Stimulated activated CD4-positive, alpha-beta T cell treated with anti-CD3 and anti-CD28 coated beads, TNF-alpha, amount 100 ng/mL, for 1 hour (primary cell): ENCODE measurements at regions not wholly inside any gene's neighbourhood (a gene's known extent, or its start where the extent isn't known, plus 50 kb on each side); places are given as distances from the start of the nearest gene placed in this dataset.

Experiments used
- DNase-seq, 3 donors: peaks; one replicate each; pipeline ENCODE4 v3.0.0-alpha.2; 2020; ENCODE audit warnings: low read depth in 3 of 3, low spot score in 1 of 3

GRCh38 chr11:116601814-116602636 is 170.8 kb downstream of the BUD13 start:
- no peak for DNase-seq

GRCh38 chr11:116600930-116601329 is 171.9 kb downstream of the BUD13 start:
- DNase-seq = no peak

GRCh38 chr11:116598556-116598955 is 174.2 kb downstream of the BUD13 start:
- no peak for DNase-seq

GRCh38 chr11:116598036-116598435 is 174.8 kb downstream of the BUD13 start:
- no peak for DNase-seq

GRCh38 chr11:116596346-116597260 is 176.2 kb downstream of the BUD13 start:
- DNase-seq = no peak

- DNase-seq = no peak
Observed at GRCh38 chr11:116595305-116595880, 177.4 kb downstream of the BUD13 start.

GRCh38 chr11:116590844-116591570 is 181.8 kb downstream of the BUD13 start:
- no peak for DNase-seq

- no peak for DNase-seq
Observed at GRCh38 chr11:116589402-116589801, 183.4 kb downstream of the BUD13 start.

GRCh38 chr11:116586392-116586791 is 186.4 kb downstream of the BUD13 start:
- no peak for DNase-seq

- DNase-seq = no peak
Observed at GRCh38 chr11:116582571-116582970, 190.2 kb downstream of the BUD13 start.

GRCh38 chr11:116581349-116581748 is 191.4 kb downstream of the BUD13 start:
- no peak for DNase-seq

- no peak for DNase-seq
Observed at GRCh38 chr11:116580799-116581198, 192.0 kb downstream of the BUD13 start.

- no peak for DNase-seq
Observed at GRCh38 chr11:116579857-116580727, 192.7 kb downstream of the BUD13 start.

- no peak for DNase-seq
Observed at GRCh38 chr11:116579031-116579653, 193.6 kb downstream of the BUD13 start.

GRCh38 chr11:116577956-116578355 is 194.8 kb downstream of the BUD13 start:
- DNase-seq = no peak

GRCh38 chr11:116577273-116577672 is 195.5 kb downstream of the BUD13 start:
- DNase-seq = no peak

GRCh38 chr11:116576526-116576925 is 196.3 kb downstream of the BUD13 start:
- DNase-seq = no peak

- DNase-seq = no peak
Observed at GRCh38 chr11:116567721-116568242, 205.0 kb downstream of the BUD13 start.

- no peak for DNase-seq
Observed at GRCh38 chr11:116563712-116564047, 209.1 kb downstream of the BUD13 start.
